ENCODE measurements at regions not wholly inside any gene's neighbourhood (a gene's known extent, or its start where the extent isn't known, plus 50 kb on each side); places are given as distances from the start of the nearest gene placed in this dataset.

- no peak overlapping the region for H3K27ac ChIP-seq
- TF ChIP-seq, protein P1, sequence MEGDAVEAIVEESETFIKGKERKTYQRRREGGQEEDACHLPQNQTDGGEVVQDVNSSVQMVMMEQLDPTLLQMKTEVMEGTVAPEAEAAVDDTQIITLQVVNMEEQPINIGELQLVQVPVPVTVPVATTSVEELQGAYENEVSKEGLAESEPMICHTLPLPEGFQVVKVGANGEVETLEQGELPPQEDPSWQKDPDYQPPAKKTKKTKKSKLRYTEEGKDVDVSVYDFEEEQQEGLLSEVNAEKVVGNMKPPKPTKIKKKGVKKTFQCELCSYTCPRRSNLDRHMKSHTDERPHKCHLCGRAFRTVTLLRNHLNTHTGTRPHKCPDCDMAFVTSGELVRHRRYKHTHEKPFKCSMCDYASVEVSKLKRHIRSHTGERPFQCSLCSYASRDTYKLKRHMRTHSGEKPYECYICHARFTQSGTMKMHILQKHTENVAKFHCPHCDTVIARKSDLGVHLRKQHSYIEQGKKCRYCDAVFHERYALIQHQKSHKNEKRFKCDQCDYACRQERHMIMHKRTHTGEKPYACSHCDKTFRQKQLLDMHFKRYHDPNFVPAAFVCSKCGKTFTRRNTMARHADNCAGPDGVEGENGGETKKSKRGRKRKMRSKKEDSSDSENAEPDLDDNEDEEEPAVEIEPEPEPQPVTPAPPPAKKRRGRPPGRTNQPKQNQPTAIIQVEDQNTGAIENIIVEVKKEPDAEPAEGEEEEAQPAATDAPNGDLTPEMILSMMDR (conservative IDR thresholded peaks at IDR 0.05) = no peak
These were observed 254.9 kb downstream of the PLPP3 start for GRCh38 chr1:56324504-56324903.

GRCh38 chr1:56322211-56322610, 257.2 kb downstream of the PLPP3 start:
- TF ChIP-seq, protein P1 (conservative IDR thresholded peaks at IDR 0.05) = no peak

DNA sequence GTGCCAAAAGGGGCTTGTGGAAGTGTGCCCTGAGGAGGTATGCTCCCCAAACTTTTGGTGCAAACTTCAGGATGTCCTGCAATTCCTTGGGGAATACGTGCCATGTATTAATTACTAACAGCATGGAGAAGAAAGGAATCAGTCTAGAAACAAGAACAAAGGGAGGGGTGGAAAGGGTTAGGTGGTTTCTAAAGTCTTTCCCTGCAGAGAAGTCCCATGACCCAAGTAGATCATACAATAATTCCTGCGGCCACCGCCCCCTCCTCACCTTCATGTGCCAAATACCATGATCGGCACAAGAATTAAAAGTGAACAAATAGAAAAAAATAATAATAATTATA, 258.2 kb downstream of the PLPP3 start:
- TF ChIP-seq, protein P1 (conservative IDR thresholded peaks at IDR 0.05) = no peak

More at GRCh38 chr1:56322211-56322610, 257.2 kb downstream of the PLPP3 start:
- no peak overlapping the region for H3K27ac ChIP-seq

GRCh38 chr1:56320464-56321149, 258.8 kb downstream of the PLPP3 start:
- TF ChIP-seq, protein P1 (conservative IDR thresholded peaks at IDR 0.05) = no peak
- H3K27ac ChIP-seq = no peak overlapping the region

More for the DNA sequence above, 258.2 kb downstream of the PLPP3 start:
- no peak overlapping the region for H3K27ac ChIP-seq

GRCh38 chr1:56317722-56318121, 261.6 kb downstream of the PLPP3 start:
- no peak overlapping the region for H3K27ac ChIP-seq
- TF ChIP-seq, protein P1 (conservative IDR thresholded peaks at IDR 0.05) = no peak

GRCh38 chr1:56315293-56315942, 263.9 kb downstream of the PLPP3 start:
- TF ChIP-seq, protein P1 (conservative IDR thresholded peaks at IDR 0.05) = no peak
- H3K27ac ChIP-seq = no peak overlapping the region

- TF ChIP-seq, protein P1 (conservative IDR thresholded peaks at IDR 0.05) = no peak
- H3K27ac ChIP-seq = no peak overlapping the region
These were observed 265.8 kb downstream of the PLPP3 start for GRCh38 chr1:56313560-56313959.

Data from VCaP (cell line).